IMR-90 (cell line): ENCODE measurements at regions not wholly inside any gene's neighbourhood (a gene's known extent, or its start where the extent isn't known, plus 50 kb on each side); places are given as distances from the start of the nearest gene placed in this dataset.
A peak's percentile ranks its signal among the peaks of the same experiment; 100 is the strongest.

Experiments
- ATAC-seq: fragments of 200-7000 bp; cut with Tn5 transposase; 2 replicates; pipeline ENCODE4 v1.9.1; 2020; ENCODE audit warnings: low read depth, mild to moderate bottlenecking, moderate library complexity
- BruUV-seq: library from RNA; stranded (reverse); fragments of 400-500 nt; replicated peaks from 2 replicates; lab custom pipeline; 2021; lab: Mats Ljungman, UMichigan
- CTCF ChIA-PET: fragments of 300-600 bp; formaldehyde crosslinking; extraction: SDS; loops from one replicate; lab custom pipeline; 2021; ENCODE audit warnings: antibody characterized with exemption; lab: Yijun Ruan, JAX
- POLR2A ChIA-PET: fragments of 300-600 bp; sonication (Branson Sonifier 250); formaldehyde crosslinking; loops from one replicate; lab custom pipeline; 2022; ENCODE audit warnings: antibody characterized with exemption; ENCODE audit not compliant: unreplicated experiment; lab: Charles Lee
- DNase-seq: peaks from one replicate; pipeline ENCODE4 v3.0.0; 2013
- H2AFZ ChIP-seq: replicated peaks from 2 replicates; pipeline ENCODE3; 2013; ENCODE audit warnings: low read length, mild to moderate bottlenecking; ENCODE audit not compliant: poor library complexity
- H2AK5ac ChIP-seq: 2 replicates; pipeline ENCODE4 v1.6.1; 2013; ENCODE audit warnings: low read depth, low read length, inconsistent platforms
- H2AK9ac ChIP-seq: replicated peaks from 2 replicates; pipeline ENCODE3; 2013; ENCODE audit warnings: mild to moderate bottlenecking, low read depth, low read length, moderate library complexity; ENCODE audit not compliant: poor library complexity
- H2BK120ac ChIP-seq: 2 replicates; pipeline ENCODE4 v1.6.1; 2013; ENCODE audit warnings: low read depth, low read length, inconsistent platforms
- H2BK15ac ChIP-seq: 3 replicates; pipeline ENCODE4 v1.6.1; 2013; ENCODE audit warnings: low read depth, low read length, inconsistent platforms
- H2BK20ac ChIP-seq: 2 replicates; pipeline ENCODE4 v1.6.1; 2013; ENCODE audit warnings: low read depth, mild to moderate bottlenecking, inconsistent platforms, low read length, moderate library complexity
- H2BK5ac ChIP-seq: 2 replicates; pipeline ENCODE4 v1.6.1; 2013; ENCODE audit warnings: mild to moderate bottlenecking, low read depth, low read length, inconsistent platforms; ENCODE audit not compliant: poor library complexity, severe bottlenecking
- H3K14ac ChIP-seq: replicated peaks from 2 replicates; pipeline ENCODE4 v1.6.1; 2013; ENCODE audit warnings: low read depth, low read length, inconsistent platforms
- H3K18ac ChIP-seq: 2 replicates; pipeline ENCODE4 v1.6.1; 2013; ENCODE audit warnings: low read depth, low read length, control low read depth
- H3K23ac ChIP-seq: 2 replicates; pipeline ENCODE4 v1.6.1; 2013; ENCODE audit warnings: low read depth, low read length, inconsistent platforms
- H3K27ac ChIP-seq: 2 replicates; pipeline ENCODE4 v1.5.1; 2013; ENCODE audit warnings: mild to moderate bottlenecking, control low read depth, low read length; ENCODE audit not compliant: insufficient read depth
- H3K27me3 ChIP-seq: 2 replicates; pipeline ENCODE4 v1.6.1; 2013; ENCODE audit warnings: low read length; ENCODE audit not compliant: control insufficient read depth, insufficient read depth
- H3K36me3 ChIP-seq: 2 replicates; pipeline ENCODE4 v1.6.1; 2013; ENCODE audit warnings: low read length, mixed read lengths; ENCODE audit not compliant: control insufficient read depth, insufficient read depth
- H3K4ac ChIP-seq: 2 replicates; pipeline ENCODE4 v1.6.1; 2013; ENCODE audit warnings: low read depth, low read length, inconsistent platforms
- H3K4me1 ChIP-seq: 2 replicates; pipeline ENCODE4 v1.6.1; 2013; ENCODE audit warnings: low read length, mixed read lengths; ENCODE audit not compliant: control insufficient read depth, insufficient read depth
- H3K4me2 ChIP-seq: 2 replicates; pipeline ENCODE4 v1.6.1; 2013; ENCODE audit warnings: low read depth, mild to moderate bottlenecking, control low read depth, low read length, moderate library complexity
- H3K4me3 ChIP-seq: 2 replicates; pipeline ENCODE4 v1.5.1; 2013; ENCODE audit warnings: low read depth, mild to moderate bottlenecking, control low read depth, low read length, moderate library complexity; ENCODE audit not compliant: insufficient read depth
- H3K56ac ChIP-seq: 2 replicates; pipeline ENCODE4 v1.6.1; 2013; ENCODE audit warnings: low read length, inconsistent platforms; ENCODE audit not compliant: insufficient read depth; ENCODE audit errors: extremely low read depth
- H3K79me1 ChIP-seq, 2 experiments: 2 replicates each; pipeline ENCODE4 v1.6.1; 2013; ENCODE audit warnings: low read length in 2 of 2, inconsistent platforms in 1 of 2, low read depth in 1 of 2
- H3K9ac ChIP-seq: 2 replicates; pipeline ENCODE4 v1.6.1; 2013; ENCODE audit warnings: low read depth, low read length, control low read depth
- H3K9me1 ChIP-seq: 2 replicates; pipeline ENCODE4 v1.6.1; 2013; ENCODE audit warnings: low read length, inconsistent platforms; ENCODE audit not compliant: insufficient read depth
- H3K9me3 ChIP-seq: 2 replicates; pipeline ENCODE4 v1.6.1; 2013; ENCODE audit warnings: low read length; ENCODE audit not compliant: control insufficient read depth, insufficient read depth
- H4K20me1 ChIP-seq: 2 replicates; pipeline ENCODE4 v1.6.1; 2013; ENCODE audit warnings: low read length, inconsistent platforms; ENCODE audit not compliant: insufficient read depth
- H4K5ac ChIP-seq: 2 replicates; pipeline ENCODE4 v1.6.1; 2013; ENCODE audit warnings: mild to moderate bottlenecking, low read depth, low read length, control low read depth
- H4K8ac ChIP-seq, 2 experiments: 2 replicates each; pipeline ENCODE4 v1.6.1; 2013; ENCODE audit warnings: low read depth in 2 of 2, low read length in 2 of 2, control low read depth in 1 of 2, inconsistent platforms in 1 of 2
- H4K91ac ChIP-seq: 2 replicates; pipeline ENCODE4 v1.6.1; 2013; ENCODE audit warnings: low read depth, low read length, inconsistent platforms; ENCODE audit not compliant: insufficient read depth
- BHLHE40 ChIP-seq: fragments of 150-350 bp; IDR thresholded peaks from 2 replicates; pipeline ENCODE4 v1.6.1; 2016; ENCODE audit warnings: mild to moderate bottlenecking, low read depth, low read length
- MAFK ChIP-seq: IDR thresholded peaks from 2 replicates; pipeline ENCODE4 v1.6.1; 2012; ENCODE audit warnings: low read depth, low read length, improper control_type of control experiment
- WGBS, 2 experiments: methylation state at CpG; one replicate each; pipeline versions ENCODE4 v1.1.5 to v1.1.7; 2013; ENCODE audit warnings: missing lambda C conversion rate in 2 of 2; ENCODE audit not compliant: insufficient read length in 1 of 2; ENCODE audit errors: extremely low coverage in 2 of 2; 5-methylcytosine and 5-hydroxymethylcytosine counted together
- dilution Hi-C: fragments of 300-500 bp; cut with HindIII; formaldehyde crosslinking; loops from one replicate; pipeline ENCODE4 v1.14.3; 2018; ENCODE audit warnings: low sequenced_read_pairs; ENCODE audit not compliant: unreplicated experiment
- in situ Hi-C: fragments of 300-500 bp; cut with MboI; formaldehyde crosslinking; loops from 3 replicates; pipeline ENCODE4 v1.14.3; 2019; ENCODE audit warnings: low sequenced_read_pairs, inconsistent platforms, mixed read lengths
- intact Hi-C: fragments of 100-400 bp; cut with micrococcal nuclease; formaldehyde crosslinking; loops from 2 replicates; pipeline ENCODE4 v1.10.0; 2022

- Histone ChIP-seq H2AFZ (no peak overlapping the region), H4K5ac (no peak overlapping the region), H3K4ac (no peak overlapping the region), H3K14ac (no peak overlapping the region), H4K20me1 (no peaks in the 10 kb centered on the region), H2BK20ac (no peak overlapping the region), H3K18ac (no peak overlapping the region), H3K9me3 (no peaks in the 10 kb centered on the region), H3K27ac (no peak overlapping the region), H3K4me1 (0 out of 2 replicates have a peak, but pooled peaks cover 4% of the 10 kb centered on the region), H4K91ac (no peak overlapping the region), H3K4me2 (no peak overlapping the region), H3K4me3 (no peak overlapping the region), H3K23ac (no peak overlapping the region), H3K56ac (no peak overlapping the region), H4K8ac (no peak overlapping the region), H2BK15ac (no peak overlapping the region), H3K79me1 (no peaks in the 10 kb centered on the region), H2AK9ac (no peak overlapping the region), H2AK5ac (no peak overlapping the region), H2BK5ac (no peak overlapping the region), H3K9ac (no peak overlapping the region), H3K36me3 (no peaks in the 10 kb centered on the region), H2BK120ac (no peak overlapping the region), H3K9me1 (no peaks in the 10 kb centered on the region), H3K27me3 (no peaks in the 10 kb centered on the region)
- POLR2A ChIA-PET, result no interaction called here
- DNase-seq (no peak), ATAC-seq (no peak)
- TF ChIP-seq BHLHE40, result no peak
- peak; percentile 99 for TF ChIP-seq MAFK
- dilution Hi-C loops, result no loop called here
- no TSS peak for BruUV-seq
- CTCF ChIA-PET, result no interaction called here
- in situ Hi-C loops, result no loop called here
- no CpG with 5 or more reads among the region's 3 CpGs for WGBS, 2 experiments
- intact Hi-C loops, result no loop called here
Observed at GRCh38 chr3:29070959-29071634, 209.8 kb upstream of the RBMS3 start.
